GM21528 (cell line): ENCODE measurements at regions not wholly inside any gene's neighbourhood (a gene's known extent, or its start where the extent isn't known, plus 50 kb on each side); places are given as distances from the start of the nearest gene placed in this dataset.

Source experiments
- ATAC-seq: cut with Tn5 transposase; IDR thresholded peaks from one replicate; pipeline ENCODE4 v1.9.1; 2021; ENCODE audit warnings: mild to moderate bottlenecking, moderate library complexity; ENCODE audit not compliant: unreplicated experiment, low FRiP score

- no peak for ATAC-seq
Measured at GRCh38 chr18:45517181-45517741, 98.0 kb upstream of the SLC14A2 start.

- ATAC-seq: no peak
Measured at GRCh38 chr18:45518311-45519155, 96.7 kb upstream of the SLC14A2 start.

- ATAC-seq: no peak
Measured at GRCh38 chr18:45519411-45520280, 95.6 kb upstream of the SLC14A2 start.

- no peak for ATAC-seq
Measured at GRCh38 chr18:45521136-45521535, 94.1 kb upstream of the SLC14A2 start.

- ATAC-seq: no peak
Measured at GRCh38 chr18:45521777-45522176, 93.5 kb upstream of the SLC14A2 start.

- ATAC-seq: no peak
Measured at GRCh38 chr18:45522371-45522770, 92.9 kb upstream of the SLC14A2 start.

GRCh38 chr18:45525301-45525700 is 90.0 kb upstream of the SLC14A2 start:
- ATAC-seq: no peak

- ATAC-seq: no peak
Measured at GRCh38 chr18:45526114-45526841, 89.0 kb upstream of the SLC14A2 start.

GRCh38 chr18:45527891-45528290 is 87.4 kb upstream of the SLC14A2 start:
- no peak for ATAC-seq

GRCh38 chr18:45528712-45529336 is 86.5 kb upstream of the SLC14A2 start:
- no peak for ATAC-seq

GRCh38 chr18:45538444-45538843 is 76.8 kb upstream of the SLC14A2 start:
- no peak for ATAC-seq

- no peak for ATAC-seq
Measured at GRCh38 chr18:45539491-45539891, 75.8 kb upstream of the SLC14A2 start.

- ATAC-seq: no peak
Measured at GRCh38 chr18:45540125-45540524, 75.2 kb upstream of the SLC14A2 start.

GRCh38 chr18:45541421-45541820 is 73.9 kb upstream of the SLC14A2 start:
- no peak for ATAC-seq

- no peak for ATAC-seq
Measured at GRCh38 chr18:45542043-45542442, 73.2 kb upstream of the SLC14A2 start.

- no peak for ATAC-seq
Measured at GRCh38 chr18:45547910-45548309, 67.4 kb upstream of the SLC14A2 start.

GRCh38 chr18:45548614-45549013 is 66.7 kb upstream of the SLC14A2 start:
- ATAC-seq: no peak

- no peak for ATAC-seq
Measured at GRCh38 chr18:45549290-45549689, 66.0 kb upstream of the SLC14A2 start.

- ATAC-seq: no peak
Measured at GRCh38 chr18:45551142-45551815, 64.0 kb upstream of the SLC14A2 start.
